ENCODE measurements at regions not wholly inside any gene's neighbourhood (a gene's known extent, or its start where the extent isn't known, plus 50 kb on each side); places are given as distances from the start of the nearest gene placed in this dataset.

DNA sequence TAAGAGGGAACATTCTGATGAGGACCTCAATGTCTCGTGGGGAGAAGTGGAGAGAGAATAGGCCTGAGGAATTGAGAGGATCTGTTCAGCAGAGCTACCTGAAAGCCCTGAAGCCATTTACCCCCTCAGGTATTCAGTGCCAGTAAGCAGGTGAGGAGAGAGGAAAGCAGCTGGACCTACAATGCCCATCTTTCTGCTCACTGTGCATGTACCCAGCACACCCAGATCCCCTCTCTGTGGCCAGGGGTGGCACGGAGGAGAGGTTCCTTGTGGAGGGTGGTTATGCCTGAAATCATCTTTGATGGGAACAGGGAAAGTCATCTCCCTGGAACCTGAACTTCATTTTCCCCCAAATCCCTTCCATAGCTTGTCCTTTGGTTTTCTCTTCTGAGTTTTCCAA is 277.8 kb upstream of the B3GAT1 start:
- TF ChIP-seq, protein P1, sequence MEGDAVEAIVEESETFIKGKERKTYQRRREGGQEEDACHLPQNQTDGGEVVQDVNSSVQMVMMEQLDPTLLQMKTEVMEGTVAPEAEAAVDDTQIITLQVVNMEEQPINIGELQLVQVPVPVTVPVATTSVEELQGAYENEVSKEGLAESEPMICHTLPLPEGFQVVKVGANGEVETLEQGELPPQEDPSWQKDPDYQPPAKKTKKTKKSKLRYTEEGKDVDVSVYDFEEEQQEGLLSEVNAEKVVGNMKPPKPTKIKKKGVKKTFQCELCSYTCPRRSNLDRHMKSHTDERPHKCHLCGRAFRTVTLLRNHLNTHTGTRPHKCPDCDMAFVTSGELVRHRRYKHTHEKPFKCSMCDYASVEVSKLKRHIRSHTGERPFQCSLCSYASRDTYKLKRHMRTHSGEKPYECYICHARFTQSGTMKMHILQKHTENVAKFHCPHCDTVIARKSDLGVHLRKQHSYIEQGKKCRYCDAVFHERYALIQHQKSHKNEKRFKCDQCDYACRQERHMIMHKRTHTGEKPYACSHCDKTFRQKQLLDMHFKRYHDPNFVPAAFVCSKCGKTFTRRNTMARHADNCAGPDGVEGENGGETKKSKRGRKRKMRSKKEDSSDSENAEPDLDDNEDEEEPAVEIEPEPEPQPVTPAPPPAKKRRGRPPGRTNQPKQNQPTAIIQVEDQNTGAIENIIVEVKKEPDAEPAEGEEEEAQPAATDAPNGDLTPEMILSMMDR (CRISPR knock-in tag; IDR thresholded peaks at IDR 0.05): no peak
- TF ChIP-seq RARA (CRISPR knock-in tag; IDR thresholded peaks at IDR 0.05) (no peak), GABPB1 (CRISPR knock-in tag; IDR thresholded peaks at IDR 0.05) (no peak), RNF2 (conservative IDR thresholded peaks at IDR 0.05; ENCODE audit: low read depth) (no peak), MIER2 (CRISPR knock-in tag; IDR thresholded peaks at IDR 0.05) (no peak), KLF6 (CRISPR knock-in tag; IDR thresholded peaks at IDR 0.05) (no peak), ZNF30 (CRISPR knock-in tag; IDR thresholded peaks at IDR 0.05) (no peak)
- TF ChIP-seq, protein P2, sequence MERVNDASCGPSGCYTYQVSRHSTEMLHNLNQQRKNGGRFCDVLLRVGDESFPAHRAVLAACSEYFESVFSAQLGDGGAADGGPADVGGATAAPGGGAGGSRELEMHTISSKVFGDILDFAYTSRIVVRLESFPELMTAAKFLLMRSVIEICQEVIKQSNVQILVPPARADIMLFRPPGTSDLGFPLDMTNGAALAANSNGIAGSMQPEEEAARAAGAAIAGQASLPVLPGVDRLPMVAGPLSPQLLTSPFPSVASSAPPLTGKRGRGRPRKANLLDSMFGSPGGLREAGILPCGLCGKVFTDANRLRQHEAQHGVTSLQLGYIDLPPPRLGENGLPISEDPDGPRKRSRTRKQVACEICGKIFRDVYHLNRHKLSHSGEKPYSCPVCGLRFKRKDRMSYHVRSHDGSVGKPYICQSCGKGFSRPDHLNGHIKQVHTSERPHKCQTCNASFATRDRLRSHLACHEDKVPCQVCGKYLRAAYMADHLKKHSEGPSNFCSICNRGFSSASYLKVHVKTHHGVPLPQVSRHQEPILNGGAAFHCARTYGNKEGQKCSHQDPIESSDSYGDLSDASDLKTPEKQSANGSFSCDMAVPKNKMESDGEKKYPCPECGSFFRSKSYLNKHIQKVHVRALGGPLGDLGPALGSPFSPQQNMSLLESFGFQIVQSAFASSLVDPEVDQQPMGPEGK (CRISPR knock-in tag; IDR thresholded peaks at IDR 0.05): no peak
